CD4-positive, alpha-beta T cell (primary cell): ENCODE measurements at regions not wholly inside any gene's neighbourhood (a gene's known extent, or its start where the extent isn't known, plus 50 kb on each side); places are given as distances from the start of the nearest gene placed in this dataset.

ENCODE experiments used
- ATAC-seq: fragments of 200-7000 bp; cut with Tn5 transposase; one replicate; pipeline ENCODE4 v1.10.0; 2022; ENCODE audit warnings: mild to moderate bottlenecking; ENCODE audit not compliant: poor library complexity
- CTCF ChIA-PET: fragments of 350-600 bp; sonication (Branson Sonifier 250); formaldehyde crosslinking; loops from one replicate; lab custom pipeline; 2021; ENCODE audit warnings: antibody characterized with exemption, inconsistent platforms; lab: Charles Lee
- POLR2A ChIA-PET: fragments of 350-600 bp; sonication (Branson Sonifier 250); formaldehyde crosslinking; loops from one replicate; lab custom pipeline; 2021; ENCODE audit warnings: antibody characterized with exemption, inconsistent platforms; lab: Charles Lee
- DNase-seq, 14 experiments: peaks; one replicate each; pipeline ENCODE4 v3.0.0-alpha.2; 2013 to 2020; ENCODE audit warnings: mixed read lengths in 2 of 14
- H3K27ac ChIP-seq, 2 donors: one replicate each; pipeline versions ENCODE4 v1.5.1 to v1.7.0; 2013; ENCODE audit warnings: low read length in 2 of 2, low read depth in 1 of 2, mild to moderate bottlenecking in 1 of 2
- H3K27me3 ChIP-seq, 2 experiments: 1 replicate in 1 of 2; 2 replicates in 1 of 2; pipeline versions ENCODE4 v1.6.1 to v1.7.0; 2013; ENCODE audit warnings: low read length in 2 of 2, control low read depth in 1 of 2, mild to moderate bottlenecking in 1 of 2, moderate library complexity in 1 of 2; ENCODE audit not compliant: insufficient read depth in 2 of 2, control insufficient read depth in 1 of 2
- H3K36me3 ChIP-seq: one replicate; pipeline ENCODE4 v1.6.1; 2013; ENCODE audit warnings: low read length, control low read depth; ENCODE audit not compliant: insufficient read depth
- H3K4me1 ChIP-seq: one replicate; pipeline ENCODE4 v1.6.1; 2013; ENCODE audit warnings: low read length, control low read depth; ENCODE audit not compliant: insufficient read depth
- H3K4me3 ChIP-seq: one replicate; pipeline ENCODE4 v1.5.1; 2013; ENCODE audit warnings: mild to moderate bottlenecking, low read length, moderate library complexity
- H3K9me3 ChIP-seq, 2 experiments: 1 replicate in 1 of 2; 2 replicates in 1 of 2; pipeline versions ENCODE4 v1.6.1 to v1.7.0; 2013; ENCODE audit warnings: low read length in 2 of 2, mild to moderate bottlenecking in 2 of 2, control low read depth in 1 of 2, moderate library complexity in 1 of 2; ENCODE audit not compliant: control insufficient read depth in 1 of 2, insufficient read depth in 1 of 2
- H3K27ac Mint-ChIP-seq: one replicate; pipeline ENCODE4 v1.8.0; 2020; ENCODE audit warnings: mixed read lengths
- H3K27me3 Mint-ChIP-seq: one replicate; pipeline ENCODE4 v1.8.0; 2021; ENCODE audit warnings: mixed read lengths
- H3K36me3 Mint-ChIP-seq: one replicate; pipeline ENCODE4 v1.8.0; 2021; ENCODE audit warnings: low read depth, mixed read lengths
- H3K4me1 Mint-ChIP-seq: one replicate; pipeline ENCODE4 v1.8.0; 2021; ENCODE audit warnings: low read depth, mixed read lengths
- H3K4me3 Mint-ChIP-seq: one replicate; pipeline ENCODE4 v1.8.0; 2020; ENCODE audit warnings: mild to moderate bottlenecking, mixed read lengths
- H3K9me3 Mint-ChIP-seq: one replicate; pipeline ENCODE4 v1.8.0; 2020; ENCODE audit warnings: mixed read lengths
- intact Hi-C, 2 experiments: fragments of 100-400 bp; cut with DNase I in 1 of 2; cut with micrococcal nuclease in 1 of 2; formaldehyde crosslinking; loops; one replicate each; pipeline versions ENCODE4 v1.15.1 to v1.9.0; 2023 to 2025; cut with DNase I, micrococcal nuclease
- TF ChIP-seq, protein P1 (sequence below): fragments of 200-600 bp; IDR thresholded peaks from one replicate; pipeline ENCODE4 v1.8.0; 2022; ENCODE audit warnings: antibody characterized with exemption, mild to moderate bottlenecking

GRCh38 chr4:19992471-19993093, 259.1 kb upstream of the SLIT2 start:
- no peak for ATAC-seq
- intact Hi-C loops: no loop called here
- DNase-seq: no peak
- H3K27me3 Mint-ChIP-seq: no peaks in the 10 kb centered on the region
- POLR2A ChIA-PET: no interaction called here
- Histone ChIP-seq H3K36me3 (no peaks in the 10 kb centered on the region), H3K4me1 (no peaks in the 10 kb centered on the region), H3K27ac (no peak overlapping the region), H3K9me3 (no peaks in the 10 kb centered on the region), H3K27me3 (no peaks in the 10 kb centered on the region), H3K4me3 (no peak overlapping the region)
- TF ChIP-seq, protein P1, sequence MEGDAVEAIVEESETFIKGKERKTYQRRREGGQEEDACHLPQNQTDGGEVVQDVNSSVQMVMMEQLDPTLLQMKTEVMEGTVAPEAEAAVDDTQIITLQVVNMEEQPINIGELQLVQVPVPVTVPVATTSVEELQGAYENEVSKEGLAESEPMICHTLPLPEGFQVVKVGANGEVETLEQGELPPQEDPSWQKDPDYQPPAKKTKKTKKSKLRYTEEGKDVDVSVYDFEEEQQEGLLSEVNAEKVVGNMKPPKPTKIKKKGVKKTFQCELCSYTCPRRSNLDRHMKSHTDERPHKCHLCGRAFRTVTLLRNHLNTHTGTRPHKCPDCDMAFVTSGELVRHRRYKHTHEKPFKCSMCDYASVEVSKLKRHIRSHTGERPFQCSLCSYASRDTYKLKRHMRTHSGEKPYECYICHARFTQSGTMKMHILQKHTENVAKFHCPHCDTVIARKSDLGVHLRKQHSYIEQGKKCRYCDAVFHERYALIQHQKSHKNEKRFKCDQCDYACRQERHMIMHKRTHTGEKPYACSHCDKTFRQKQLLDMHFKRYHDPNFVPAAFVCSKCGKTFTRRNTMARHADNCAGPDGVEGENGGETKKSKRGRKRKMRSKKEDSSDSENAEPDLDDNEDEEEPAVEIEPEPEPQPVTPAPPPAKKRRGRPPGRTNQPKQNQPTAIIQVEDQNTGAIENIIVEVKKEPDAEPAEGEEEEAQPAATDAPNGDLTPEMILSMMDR: no peak
- peaks cover 7% of the 10 kb centered on the region for H3K9me3 Mint-ChIP-seq
- no peak overlapping the region for H3K4me3 Mint-ChIP-seq
- no peaks in the 10 kb centered on the region for H3K4me1 Mint-ChIP-seq
- CTCF ChIA-PET: no interaction called here
- H3K36me3 Mint-ChIP-seq: no peaks in the 10 kb centered on the region
- no peak overlapping the region for H3K27ac Mint-ChIP-seq

- no peak overlapping the region for H3K4me3 ChIP-seq
- DNase-seq: no peak
- CTCF ChIA-PET: no interaction called here
- TF ChIP-seq, protein P1: no peak
- intact Hi-C loops: no loop called here
- H3K9me3 Mint-ChIP-seq: peaks cover 11% of the 10 kb centered on the region
- no peaks in the 10 kb centered on the region for H3K27me3 ChIP-seq
- POLR2A ChIA-PET: no interaction called here
- no peak overlapping the region for H3K27ac Mint-ChIP-seq
- no peaks in the 10 kb centered on the region for H3K27me3 Mint-ChIP-seq
- no peak for ATAC-seq
- no peak overlapping the region for H3K27ac ChIP-seq
- H3K9me3 ChIP-seq: no peaks in the 10 kb centered on the region
- no peaks in the 10 kb centered on the region for H3K36me3 Mint-ChIP-seq
- H3K36me3 ChIP-seq: no peaks in the 10 kb centered on the region
- no peaks in the 10 kb centered on the region for H3K4me1 ChIP-seq
- no peak overlapping the region for H3K4me3 Mint-ChIP-seq
- H3K4me1 Mint-ChIP-seq: no peaks in the 10 kb centered on the region
Measured at GRCh38 chr4:19987746-19988145, 264.0 kb upstream of the SLIT2 start.

- TF ChIP-seq, protein P1: no peak
- Mint-ChIP-seq H3K27me3 (no peaks in the 10 kb centered on the region), H3K4me1 (no peaks in the 10 kb centered on the region), H3K9me3 (peaks cover 16% of the 10 kb centered on the region), H3K36me3 (no peaks in the 10 kb centered on the region), H3K27ac (no peak overlapping the region), H3K4me3 (no peak overlapping the region)
- H3K27me3 ChIP-seq: no peaks in the 10 kb centered on the region
- no peak overlapping the region for H3K27ac ChIP-seq
- POLR2A ChIA-PET: no interaction called here
- no peaks in the 10 kb centered on the region for H3K36me3 ChIP-seq
- H3K4me1 ChIP-seq: no peaks in the 10 kb centered on the region
- H3K4me3 ChIP-seq: no peak overlapping the region
- CTCF ChIA-PET: no interaction called here
- H3K9me3 ChIP-seq: peaks cover 0 to 3% of the 10 kb centered on the region in 2 experiments
- intact Hi-C loops: no loop called here
- ATAC-seq: no peak
- no peak for DNase-seq
Measured at GRCh38 chr4:19983072-19983471, 268.6 kb upstream of the SLIT2 start.
